NOMO-1 treated with DMSO at 0.1 percent for 48 hours (cell line): ENCODE measurements at regions not wholly inside any gene's neighbourhood (a gene's known extent, or its start where the extent isn't known, plus 50 kb on each side); places are given as distances from the start of the nearest gene placed in this dataset.
"Not testable (repeated sequence)": the region's sequence is repeated elsewhere in the genome, so short reads cannot be mapped to it uniquely, and the experiment has no call there.

Source experiments
- DNase-seq: peaks from one replicate; lab custom pipeline; 2025; ENCODE audit not compliant: unreplicated experiment; lab: John Stamatoyannopoulos, UW

GRCh38 chr7:125065001-125065400, 135.4 kb upstream of the POT1 start:
- DNase-seq: no peak

GRCh38 chr7:125061776-125062397, 132.3 kb upstream of the POT1 start:
- DNase-seq: no peak

GRCh38 chr7:125061083-125061745, 131.6 kb upstream of the POT1 start:
- not testable (repeated sequence) for DNase-seq

GRCh38 chr7:125059861-125060456, 130.3 kb upstream of the POT1 start:
- DNase-seq: no peak

GRCh38 chr7:125057963-125058362, 128.3 kb upstream of the POT1 start:
- no peak for DNase-seq

- DNase-seq: no peak
Observed at GRCh38 chr7:125055376-125055775, 125.8 kb upstream of the POT1 start.

GRCh38 chr7:125046767-125047166, 117.1 kb upstream of the POT1 start:
- DNase-seq: no peak

- no peak for DNase-seq
Observed at GRCh38 chr7:125033506-125033905, 103.9 kb upstream of the POT1 start.

- DNase-seq: no peak
Observed at GRCh38 chr7:125032943-125033342, 103.3 kb upstream of the POT1 start.

- no peak for DNase-seq
Observed at GRCh38 chr7:125030756-125031387, 101.2 kb upstream of the POT1 start.

- no peak for DNase-seq
Observed at GRCh38 chr7:125025620-125026019, 96.0 kb upstream of the POT1 start.

GRCh38 chr7:125020801-125021200, 91.2 kb upstream of the POT1 start:
- no peak for DNase-seq

- no peak for DNase-seq
Observed at GRCh38 chr7:125010540-125010939, 80.9 kb upstream of the POT1 start.

- DNase-seq: no peak
Observed at GRCh38 chr7:124996778-124997177, 67.2 kb upstream of the POT1 start.

- no peak for DNase-seq
Observed at GRCh38 chr7:124992851-124993562, 63.4 kb upstream of the POT1 start.

GRCh38 chr7:124989911-124990310, 60.3 kb upstream of the POT1 start:
- DNase-seq: no peak
